ENCODE measurements at regions not wholly inside any gene's neighbourhood (a gene's known extent, or its start where the extent isn't known, plus 50 kb on each side); places are given as distances from the start of the nearest gene placed in this dataset.
"Not testable (repeated sequence)": the region's sequence is repeated elsewhere in the genome, so short reads cannot be mapped to it uniquely, and the experiment has no call there.

GRCh38 chr1:4131734-4132133 is 231.7 kb upstream of the C1orf174 start:
- no peak for TF ChIP-seq CTCF (IDR thresholded peaks at IDR 0.05; ENCODE audit: insufficient read depth, low read length, poor library complexity, severe bottlenecking)
- no peak overlapping the region for H3K4me3 ChIP-seq (replicated peaks; ENCODE audit: low read depth, low read length)
- no peaks in the 10 kb centered on the region for H3K27me3 ChIP-seq (replicated peaks; ENCODE audit: control insufficient read depth, insufficient read depth, low read length)
- DNase-seq (ENCODE audit: extremely low read depth, insufficient read length) = no peak
- no peaks in the 10 kb centered on the region for H3K36me3 ChIP-seq (ENCODE audit: control insufficient read depth, insufficient read depth, low read length)

DNA sequence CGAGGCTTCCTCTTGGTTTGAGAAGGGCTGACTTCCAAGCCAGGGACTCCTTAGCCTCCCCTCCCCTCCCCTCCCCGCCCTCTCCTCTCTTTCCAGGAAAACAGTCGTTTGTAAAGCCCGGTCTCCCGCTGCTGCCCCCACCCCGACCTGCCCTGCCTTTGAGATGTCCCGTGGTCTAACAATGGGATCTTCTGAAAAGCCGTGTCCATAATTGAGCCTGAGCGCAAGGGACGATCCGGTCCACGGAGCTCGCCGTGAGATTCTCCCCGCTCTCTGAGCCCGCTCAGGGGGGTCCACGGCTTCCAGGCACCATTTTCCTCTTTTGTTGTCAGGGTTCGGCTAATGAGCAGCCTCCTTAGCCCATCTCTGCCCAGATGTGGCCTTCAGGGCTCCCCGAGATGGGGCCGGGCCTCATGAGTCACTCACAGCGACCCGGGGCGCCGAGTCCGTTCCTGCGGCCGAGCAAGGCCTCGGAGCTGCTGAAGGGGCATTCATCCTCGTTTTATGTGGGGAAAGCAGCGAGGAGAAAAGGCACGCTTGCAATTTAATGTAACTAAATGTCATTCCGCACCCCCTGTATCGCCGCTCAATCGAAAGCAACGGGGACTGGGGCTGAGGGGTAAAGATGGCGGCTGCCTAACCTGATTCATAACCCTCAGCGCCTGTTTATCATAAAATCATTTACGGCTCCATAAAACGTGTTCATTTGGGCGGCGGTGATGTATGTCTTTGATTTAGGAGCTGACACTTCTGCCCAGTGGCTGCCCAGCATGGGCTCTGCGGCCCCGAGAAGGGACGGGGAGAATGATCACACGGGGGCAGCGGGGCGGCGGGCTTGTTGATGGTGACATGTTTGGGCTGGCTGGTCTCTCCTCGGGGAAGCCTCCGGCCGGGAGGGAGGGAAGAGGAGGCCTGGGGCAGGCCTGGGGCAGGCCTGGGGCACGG is 232.6 kb upstream of the C1orf174 start:
- no peak for DNase-seq (ENCODE audit: extremely low read depth, insufficient read length)
- Histone ChIP-seq H3K4me3 (replicated peaks; ENCODE audit: low read depth, low read length) (no peak overlapping the region), H3K36me3 (ENCODE audit: control insufficient read depth, insufficient read depth, low read length) (no peaks in the 10 kb centered on the region), H3K27me3 (replicated peaks; ENCODE audit: control insufficient read depth, insufficient read depth, low read length) (no peaks in the 10 kb centered on the region)
- TF ChIP-seq CTCF (IDR thresholded peaks at IDR 0.05; ENCODE audit: insufficient read depth, low read length, poor library complexity, severe bottlenecking) = no peak

- no peak for TF ChIP-seq CTCF (IDR thresholded peaks at IDR 0.05; ENCODE audit: insufficient read depth, low read length, poor library complexity, severe bottlenecking)
- Histone ChIP-seq H3K36me3 (ENCODE audit: control insufficient read depth, insufficient read depth, low read length) (no peaks in the 10 kb centered on the region), H3K4me3 (replicated peaks; ENCODE audit: low read depth, low read length) (no peak overlapping the region), H3K27me3 (replicated peaks; ENCODE audit: control insufficient read depth, insufficient read depth, low read length) (no peaks in the 10 kb centered on the region)
- DNase-seq (ENCODE audit: extremely low read depth, insufficient read length) = no peak
These were observed 233.3 kb upstream of the C1orf174 start for GRCh38 chr1:4133297-4133938.

GRCh38 chr1:4133939-4134321 is 233.9 kb upstream of the C1orf174 start:
- no peak for TF ChIP-seq CTCF (IDR thresholded peaks at IDR 0.05; ENCODE audit: insufficient read depth, low read length, poor library complexity, severe bottlenecking)
- DNase-seq (ENCODE audit: extremely low read depth, insufficient read length) = no peak

GRCh38 chr1:4135853-4136252 is 235.8 kb upstream of the C1orf174 start:
- H3K36me3 ChIP-seq (ENCODE audit: control insufficient read depth, insufficient read depth, low read length); H3K4me3 ChIP-seq (replicated peaks; ENCODE audit: low read depth, low read length); DNase-seq (ENCODE audit: extremely low read depth, insufficient read length); H3K27me3 ChIP-seq (replicated peaks; ENCODE audit: control insufficient read depth, insufficient read depth, low read length): not testable (repeated sequence)

More at GRCh38 chr1:4133939-4134321, 233.9 kb upstream of the C1orf174 start:
- Histone ChIP-seq H3K36me3 (ENCODE audit: control insufficient read depth, insufficient read depth, low read length) (no peaks in the 10 kb centered on the region), H3K27me3 (replicated peaks; ENCODE audit: control insufficient read depth, insufficient read depth, low read length) (no peaks in the 10 kb centered on the region), H3K4me3 (replicated peaks; ENCODE audit: low read depth, low read length) (no peak overlapping the region)

Data from GM06990 (cell line).